ENCODE measurements at regions not wholly inside any gene's neighbourhood (a gene's known extent, or its start where the extent isn't known, plus 50 kb on each side); places are given as distances from the start of the nearest gene placed in this dataset.

GRCh38 chr20:11734431-11734830, 183.3 kb upstream of the BTBD3 start:
- ChIA-PET SMC1A (ENCODE audit: uncharacterized antibody, unreplicated experiment) (no interaction called here), CTCF (interaction anchor here (0.9 kb wide), 1 partner anchor 14 kb away, joined by 3 read pairs; no protein-coding TSS in a partner anchor), POLR2A (no interaction called here), RAD21 (ENCODE audit: unreplicated experiment) (no interaction called here)
- in situ Hi-C loops (cut with MboI) (no loop called here), intact Hi-C loops (cut with micrococcal nuclease; ENCODE audit: unreplicated experiment) (no loop called here)
- DNase-seq (ENCODE audit: low read depth, low spot score) (no peak), ATAC-seq (no peak), FAIRE-seq (no peak)
- BruUV-seq (replicated peaks) = no TSS peak
- no peaks in the 10 kb centered on the region for H3K4me1 ChIP-seq (ENCODE audit: control insufficient read depth, insufficient read depth, low read length)
- H3K4me3 ChIP-seq = no peak overlapping the region
- WGBS (ENCODE audit: insufficient coverage, insufficient replicate concordance, low lambda C conversion rate, missing lambda C conversion rate) = 52% methylated on average over 1 of the region's 1 CpG
- H2AFZ ChIP-seq (ENCODE audit: control insufficient read depth, low read depth, low read length) = no peak overlapping the region
- no peaks in the 10 kb centered on the region for H4K20me1 ChIP-seq (ENCODE audit: control insufficient read depth, insufficient read depth)
- no peaks in the 10 kb centered on the region for H3K36me3 ChIP-seq (ENCODE audit: control insufficient read depth in 2 of 2, insufficient read depth in 2 of 2, low read length in 1 of 2)
- TF ChIP-seq LARP7 (IDR thresholded peaks at IDR 0.05) (no peak), E2F8 (IDR thresholded peaks at IDR 0.05; ENCODE audit: low read depth, partially characterized antibody) (no peak), RELA (IDR thresholded peaks at IDR 0.05; ENCODE audit: borderline replicate concordance, partially characterized antibody) (no peak), POU2F2 (IDR thresholded peaks at IDR 0.05; ENCODE audit: borderline replicate concordance, low read depth, low read length) (no peak), JUNB (IDR thresholded peaks at IDR 0.05) (no peak), BMI1 (IDR thresholded peaks at IDR 0.05; ENCODE audit: borderline replicate concordance) (no peak), HDAC6 (IDR thresholded peaks at IDR 0.05; ENCODE audit: unreplicated experiment) (no peak), CHD4 (IDR thresholded peaks at IDR 0.05) (no peak), HCFC1 (IDR thresholded peaks at IDR 0.05; ENCODE audit: low read length) (no peak)
- no peaks in the 10 kb centered on the region for H3K79me2 ChIP-seq (ENCODE audit: control insufficient read depth, insufficient read depth, low read length)
- H3K27me3 ChIP-seq (replicated peaks in 1 of 2; ENCODE audit: control insufficient read depth in 2 of 2, insufficient read depth in 2 of 2, low read length in 1 of 2) = no peaks in the 10 kb centered on the region
- no peak overlapping the region for H3K9ac ChIP-seq (ENCODE audit: control insufficient read depth, insufficient read depth, low read length)
- H3K4me2 ChIP-seq (ENCODE audit: control insufficient read depth, insufficient read depth) = no peak overlapping the region
- no peaks in the 10 kb centered on the region for H3K9me3 ChIP-seq (replicated peaks; ENCODE audit: control insufficient read depth, insufficient read depth, low read length)
- H3K27ac ChIP-seq (ENCODE audit: control insufficient read depth, insufficient read depth) = no peak overlapping the region

All from GM12878 (cell line).